ENCODE measurements at regions not wholly inside any gene's neighbourhood (a gene's known extent, or its start where the extent isn't known, plus 50 kb on each side); places are given as distances from the start of the nearest gene placed in this dataset.

DNA sequence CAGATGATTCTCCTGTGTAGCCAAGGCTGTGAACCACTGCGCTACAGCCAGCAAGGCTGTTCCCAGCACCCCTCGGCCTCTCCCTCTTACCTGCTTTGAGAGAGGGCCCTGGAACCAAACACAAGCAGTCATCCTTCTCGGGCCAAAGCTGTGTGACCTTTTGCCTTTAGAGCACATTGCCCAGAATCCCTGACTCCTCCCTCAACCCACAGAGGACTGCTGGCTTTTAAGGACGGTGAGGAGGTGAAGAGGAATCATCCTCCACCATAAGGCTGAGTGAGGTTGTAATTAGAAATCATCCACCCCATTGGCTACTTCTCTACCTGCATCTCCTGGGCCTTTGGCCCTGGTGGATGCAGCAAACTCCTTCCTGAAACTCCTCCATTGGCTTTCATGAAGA is 93.6 kb upstream of the PJA1 start:
- Mint-ChIP-seq H3K27me3 (peaks cover 50% of the 10 kb centered on the region), H3K36me3 (ENCODE audit: low read depth) (no peaks in the 10 kb centered on the region), H3K4me1 (ENCODE audit: low read depth) (no peaks in the 10 kb centered on the region), H3K27ac (no peak overlapping the region), H3K9me3 (no peaks in the 10 kb centered on the region), H3K4me3 (no peak overlapping the region)
- DNase-seq = no peak

DNA sequence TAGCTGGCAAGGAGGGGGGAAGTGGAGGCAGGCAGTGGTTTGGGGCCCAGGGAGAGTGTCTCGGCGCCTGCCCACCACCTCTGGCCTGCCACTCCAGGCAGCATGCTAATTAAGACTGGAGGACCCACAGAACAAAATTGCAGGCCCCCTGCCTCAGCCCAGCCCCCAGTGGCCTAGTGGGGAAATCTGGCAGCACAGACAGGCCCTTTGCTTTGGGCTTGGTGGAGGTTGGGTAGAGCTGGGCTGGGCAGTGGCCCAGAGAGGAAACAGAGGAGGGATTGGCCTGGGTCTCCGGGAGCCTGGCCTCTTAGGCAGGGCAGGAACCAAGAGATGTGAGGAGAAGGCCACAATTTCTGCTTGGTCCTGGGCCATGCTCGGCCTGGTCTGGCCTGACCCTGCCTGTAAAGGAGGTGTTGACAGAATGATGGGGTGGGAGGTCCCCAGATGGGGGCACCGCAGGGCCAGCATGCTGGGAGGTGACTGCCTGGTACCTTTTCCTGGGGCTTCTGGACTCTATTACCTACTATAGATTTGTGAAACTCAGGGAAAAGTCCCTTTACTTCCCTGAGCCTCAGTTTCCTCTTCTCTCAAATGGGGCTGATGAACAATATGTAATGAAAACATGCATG is 92.4 kb upstream of the PJA1 start:
- Mint-ChIP-seq H3K4me1 (ENCODE audit: low read depth) (no peaks in the 10 kb centered on the region), H3K27ac (no peak overlapping the region), H3K9me3 (no peaks in the 10 kb centered on the region), H3K27me3 (peaks cover 40% of the 10 kb centered on the region), H3K36me3 (ENCODE audit: low read depth) (no peaks in the 10 kb centered on the region), H3K4me3 (no peak overlapping the region)
- DNase-seq = no peak

DNA sequence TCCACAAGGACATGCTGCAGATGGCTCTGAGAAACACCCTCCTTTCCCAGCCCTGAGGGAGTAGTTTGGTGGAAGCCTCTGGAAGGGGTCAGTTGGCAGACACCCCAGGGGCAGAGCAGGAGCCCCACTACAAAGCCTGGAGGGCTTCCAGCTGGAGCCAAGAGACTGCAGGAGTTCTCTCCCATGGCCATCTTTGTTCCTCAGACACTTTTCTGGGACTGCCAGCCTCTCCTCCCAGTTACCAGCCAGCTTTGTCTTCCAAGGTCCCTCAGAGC is 91.0 kb upstream of the PJA1 start:
- Mint-ChIP-seq H3K36me3 (ENCODE audit: low read depth) (no peaks in the 10 kb centered on the region), H3K27ac (no peak overlapping the region), H3K27me3 (peaks cover 35% of the 10 kb centered on the region), H3K4me3 (no peak overlapping the region), H3K9me3 (no peaks in the 10 kb centered on the region), H3K4me1 (ENCODE audit: low read depth) (no peaks in the 10 kb centered on the region)
- DNase-seq = no peak

DNA sequence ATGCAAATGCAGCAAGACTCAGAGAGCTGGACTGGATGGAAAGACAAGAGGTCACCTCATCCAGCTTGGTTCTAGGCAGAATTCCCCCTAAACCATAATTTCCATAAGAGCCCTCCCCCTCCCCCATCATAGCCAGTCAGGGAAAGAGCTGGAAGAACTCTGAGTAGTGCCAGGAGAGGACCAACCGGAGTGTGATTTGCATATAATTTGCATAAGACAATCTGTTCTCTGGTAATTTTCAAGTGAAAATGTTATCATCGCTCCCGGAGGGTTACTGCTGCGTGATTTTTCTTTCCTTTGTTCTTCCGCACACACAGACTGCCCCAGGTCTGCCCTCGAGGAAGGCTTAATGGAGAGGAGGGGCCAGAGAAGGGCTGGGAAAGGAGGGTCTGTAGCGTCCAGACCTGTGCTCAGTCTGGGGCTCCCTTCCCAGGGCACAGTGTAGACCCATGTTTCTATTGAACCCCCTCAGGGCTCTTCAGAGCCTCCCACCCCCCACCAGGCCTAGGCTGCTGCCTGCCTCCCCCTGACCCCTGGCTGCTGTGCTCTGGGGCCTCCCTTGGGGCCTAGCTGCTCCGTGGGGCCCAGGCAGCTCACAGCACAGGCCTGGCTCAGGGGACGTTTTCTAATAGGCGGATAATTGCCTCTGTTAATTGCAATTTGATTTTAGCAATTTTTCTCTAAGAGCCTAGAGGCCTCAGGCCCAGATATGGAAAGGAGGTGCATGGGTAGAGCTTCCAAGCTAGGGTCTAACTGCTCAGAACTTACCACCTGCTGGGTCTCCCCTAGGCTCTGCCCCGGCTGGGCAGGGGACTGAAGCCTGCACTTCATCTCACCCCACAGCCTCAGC is 90.4 kb upstream of the PJA1 start:
- H3K4me3 Mint-ChIP-seq = no peak overlapping the region
- H3K27me3 Mint-ChIP-seq = peaks cover 34% of the 10 kb centered on the region
- no peaks in the 10 kb centered on the region for H3K9me3 Mint-ChIP-seq
- H3K27ac Mint-ChIP-seq = no peak overlapping the region
- DNase-seq = no peak
- H3K36me3 Mint-ChIP-seq (ENCODE audit: low read depth) = no peaks in the 10 kb centered on the region
- no peaks in the 10 kb centered on the region for H3K4me1 Mint-ChIP-seq (ENCODE audit: low read depth)

DNA sequence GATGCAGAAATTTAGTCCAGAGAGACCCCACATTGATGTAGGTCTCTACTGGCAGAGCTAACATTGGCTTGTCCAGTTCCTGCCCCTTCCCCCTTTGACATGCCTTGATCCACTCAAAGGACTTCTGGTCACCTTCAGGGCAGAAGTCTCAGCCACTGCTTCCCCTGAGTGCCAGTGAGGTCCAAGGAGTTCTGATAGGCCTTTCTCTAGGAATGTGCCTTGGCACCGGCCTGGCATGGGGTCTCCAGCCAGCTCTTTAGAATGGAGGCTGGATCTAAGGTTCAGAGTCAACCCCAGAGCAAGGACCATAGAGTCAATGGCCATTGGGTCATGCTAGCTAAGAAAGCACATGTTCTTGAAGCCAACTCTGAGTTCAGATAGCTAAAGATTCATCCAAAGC is 88.6 kb upstream of the PJA1 start:
- no peaks in the 10 kb centered on the region for H3K36me3 Mint-ChIP-seq (ENCODE audit: low read depth)
- H3K4me1 Mint-ChIP-seq (ENCODE audit: low read depth) = no peaks in the 10 kb centered on the region
- H3K9me3 Mint-ChIP-seq = no peaks in the 10 kb centered on the region
- no peak overlapping the region for H3K4me3 Mint-ChIP-seq
- no peak for DNase-seq
- H3K27ac Mint-ChIP-seq = no peak overlapping the region
- peaks cover 32% of the 10 kb centered on the region for H3K27me3 Mint-ChIP-seq

DNA sequence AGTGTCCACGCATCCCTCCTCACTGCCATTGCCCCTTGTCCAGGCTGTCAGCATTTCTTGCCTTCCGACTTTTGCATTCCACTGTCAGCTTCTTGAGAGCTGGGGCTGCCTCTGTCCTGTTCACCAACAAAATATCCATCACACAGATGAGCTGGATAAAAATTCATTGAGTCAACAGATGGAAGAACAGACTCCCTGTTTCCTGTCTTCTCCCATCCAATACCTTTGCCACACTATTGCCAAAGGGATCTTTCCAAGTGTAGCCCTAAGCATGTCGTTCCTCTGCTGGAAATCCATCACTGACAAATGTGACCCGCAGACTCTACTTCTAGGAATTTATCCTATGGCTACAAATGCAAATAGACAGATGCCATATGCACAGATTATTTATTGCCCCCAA is 78.0 kb upstream of the PJA1 start:
- Mint-ChIP-seq H3K4me3 (no peak overlapping the region), H3K36me3 (ENCODE audit: low read depth) (no peaks in the 10 kb centered on the region), H3K27me3 (peaks cover 68% of the 10 kb centered on the region), H3K4me1 (ENCODE audit: low read depth) (no peaks in the 10 kb centered on the region), H3K27ac (no peak overlapping the region), H3K9me3 (no peaks in the 10 kb centered on the region)
- DNase-seq = no peak

DNA sequence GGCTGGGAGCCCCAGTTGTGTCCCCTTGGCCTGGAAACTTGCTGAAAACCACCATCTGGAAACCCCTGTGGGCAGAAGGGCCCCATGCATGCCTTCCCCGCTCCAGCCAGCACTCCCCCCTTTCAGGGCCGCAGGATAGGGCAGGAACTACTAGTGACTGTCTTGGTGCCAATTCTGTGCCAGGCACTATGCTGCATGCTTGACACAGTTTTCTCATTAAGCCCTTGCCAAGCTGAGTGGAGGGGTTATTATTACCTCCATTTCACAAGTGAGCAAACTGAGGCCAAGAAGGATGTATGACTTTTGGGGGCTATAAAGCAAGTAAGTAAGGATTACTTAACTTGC is 73.6 kb upstream of the PJA1 start:
- no peaks in the 10 kb centered on the region for H3K4me1 Mint-ChIP-seq (ENCODE audit: low read depth)

DNA sequence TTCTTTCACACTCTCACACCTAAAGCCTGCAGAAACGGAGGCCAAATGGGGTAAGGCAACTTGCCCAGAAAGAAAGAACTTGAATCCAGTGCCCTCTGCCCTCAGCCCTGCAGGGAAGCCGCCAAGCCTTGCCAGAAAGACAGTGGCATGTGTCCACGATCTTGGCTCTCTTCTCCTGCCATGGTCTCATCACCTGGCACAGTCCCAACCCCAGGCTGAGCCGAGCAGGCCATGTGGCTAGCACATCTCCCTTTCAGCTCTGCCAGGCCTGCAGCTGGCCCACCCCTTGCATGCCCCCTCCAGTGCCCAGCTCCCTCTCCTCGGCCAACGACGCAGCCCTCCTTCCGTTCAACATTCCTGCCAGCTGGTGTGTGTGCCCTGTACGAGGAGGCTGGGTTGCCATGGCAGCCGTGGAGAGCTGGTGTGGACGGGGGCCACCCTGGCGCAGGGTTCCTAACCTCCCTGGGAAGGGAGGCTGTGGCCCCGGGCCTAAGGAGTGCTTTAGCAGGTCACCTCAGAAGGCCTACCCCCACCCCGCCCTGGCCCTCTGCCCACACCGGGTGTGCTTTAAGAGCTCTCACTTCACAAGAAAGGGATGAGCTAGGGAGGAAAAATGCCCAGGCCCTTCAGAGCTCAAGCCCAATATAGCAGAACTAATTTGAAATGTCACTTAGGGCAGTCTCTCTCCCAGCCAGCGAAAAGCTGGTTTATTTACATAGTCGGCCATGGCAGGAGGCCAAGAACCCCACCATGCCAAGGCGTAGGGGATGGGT is 73.0 kb upstream of the PJA1 start:
- Mint-ChIP-seq H3K4me1 (ENCODE audit: low read depth) (no peaks in the 10 kb centered on the region), H3K27me3 (peaks cover 43% of the 10 kb centered on the region), H3K4me3 (no peak overlapping the region), H3K27ac (no peak overlapping the region), H3K9me3 (no peaks in the 10 kb centered on the region), H3K36me3 (ENCODE audit: low read depth) (no peaks in the 10 kb centered on the region)
- DNase-seq = no peak

More for the DNA sequence above, 73.6 kb upstream of the PJA1 start:
- Mint-ChIP-seq H3K36me3 (ENCODE audit: low read depth) (no peaks in the 10 kb centered on the region), H3K9me3 (no peaks in the 10 kb centered on the region), H3K27me3 (peaks cover 48% of the 10 kb centered on the region), H3K27ac (no peak overlapping the region), H3K4me3 (no peak overlapping the region)
- no peak for DNase-seq

DNA sequence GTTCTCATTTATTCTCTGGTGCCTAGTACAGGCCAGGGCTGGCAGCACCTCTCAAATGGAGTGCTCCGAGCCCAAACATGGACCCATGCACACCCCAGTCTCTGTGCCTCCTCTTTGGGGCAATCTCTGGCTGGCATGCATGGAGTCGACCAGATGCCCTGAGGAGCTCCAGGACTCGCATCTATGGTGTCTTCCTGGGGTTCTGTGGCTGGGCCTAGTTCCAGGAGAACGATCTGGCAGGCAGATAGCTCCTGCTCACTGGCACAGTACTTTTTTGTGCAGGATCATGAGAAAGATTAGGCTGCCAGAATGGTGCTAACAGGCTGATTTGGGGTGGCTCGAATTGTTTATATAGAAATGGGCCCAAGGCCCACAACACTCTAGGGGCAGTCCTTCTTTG is 72.0 kb upstream of the PJA1 start:
- H3K27me3 Mint-ChIP-seq = peaks cover 41% of the 10 kb centered on the region
- DNase-seq = no peak
- H3K4me3 Mint-ChIP-seq = no peak overlapping the region
- H3K27ac Mint-ChIP-seq = no peak overlapping the region
- no peaks in the 10 kb centered on the region for H3K4me1 Mint-ChIP-seq (ENCODE audit: low read depth)
- no peaks in the 10 kb centered on the region for H3K36me3 Mint-ChIP-seq (ENCODE audit: low read depth)
- no peaks in the 10 kb centered on the region for H3K9me3 Mint-ChIP-seq

DNA sequence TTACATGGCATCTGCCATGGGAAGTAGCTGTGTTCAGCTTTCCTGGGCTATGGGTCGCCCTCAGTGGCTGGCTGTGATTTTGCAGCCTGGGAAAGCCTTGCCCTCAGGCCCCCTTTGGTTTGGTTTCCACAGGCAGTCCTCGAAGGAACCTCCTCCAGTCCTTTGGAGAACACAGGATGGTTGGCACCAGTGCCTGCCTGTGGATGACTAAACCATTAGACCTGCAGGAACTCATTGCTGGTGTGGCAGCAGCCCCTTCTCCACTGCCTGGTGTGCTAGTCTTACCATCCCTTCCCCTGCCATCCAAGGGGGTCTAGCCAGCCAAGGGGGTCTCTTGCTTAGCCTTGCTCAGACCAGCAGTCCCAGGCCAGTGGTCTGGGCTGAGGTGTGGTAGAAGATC is 71.4 kb upstream of the PJA1 start:
- Mint-ChIP-seq H3K9me3 (no peaks in the 10 kb centered on the region), H3K27ac (no peak overlapping the region), H3K4me1 (ENCODE audit: low read depth) (no peaks in the 10 kb centered on the region), H3K4me3 (no peak overlapping the region), H3K27me3 (peaks cover 38% of the 10 kb centered on the region), H3K36me3 (ENCODE audit: low read depth) (no peaks in the 10 kb centered on the region)
- DNase-seq = no peak

DNA sequence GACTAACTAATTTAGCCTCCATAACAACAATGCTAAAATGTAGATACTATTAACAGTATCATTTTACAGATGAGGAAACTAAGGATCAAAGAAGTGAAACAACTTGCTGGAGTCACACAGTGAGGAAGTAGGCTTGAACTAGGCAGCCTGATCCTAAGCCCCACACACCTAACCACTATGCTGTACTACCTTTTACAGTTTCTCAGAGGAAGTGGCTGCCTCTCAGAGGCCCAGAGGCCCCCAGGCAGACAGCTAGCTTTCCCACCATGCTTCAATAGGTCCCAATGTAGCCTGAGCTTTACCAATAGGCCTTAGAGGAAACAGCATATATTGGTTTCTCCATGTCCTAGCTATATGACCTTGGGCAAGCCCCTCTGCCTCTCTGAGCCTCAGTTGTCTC is 69.4 kb upstream of the PJA1 start:
- H3K9me3 Mint-ChIP-seq = no peaks in the 10 kb centered on the region
- no peak for DNase-seq
- peaks cover 33% of the 10 kb centered on the region for H3K27me3 Mint-ChIP-seq
- H3K4me1 Mint-ChIP-seq (ENCODE audit: low read depth) = no peaks in the 10 kb centered on the region
- no peak overlapping the region for H3K27ac Mint-ChIP-seq
- no peak overlapping the region for H3K4me3 Mint-ChIP-seq
- no peaks in the 10 kb centered on the region for H3K36me3 Mint-ChIP-seq (ENCODE audit: low read depth)

DNA sequence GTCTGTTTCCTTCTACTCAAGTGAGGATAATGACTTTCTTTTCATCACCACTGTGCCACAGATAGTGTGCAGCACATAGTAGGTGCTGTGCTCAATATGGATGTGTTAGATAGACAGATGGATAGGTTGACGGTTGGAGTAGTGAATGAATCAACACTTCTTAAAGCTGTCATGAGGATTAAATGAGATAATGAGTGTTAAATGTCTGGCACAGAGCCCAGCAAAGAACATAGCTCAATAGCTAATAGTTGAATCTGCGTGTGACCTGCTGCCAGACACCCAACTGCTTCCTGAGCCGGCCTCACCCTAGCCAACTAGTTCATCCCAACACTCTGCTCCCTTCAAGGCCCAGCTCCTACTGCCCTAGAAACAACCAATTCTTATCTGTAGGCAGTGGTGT is 67.7 kb upstream of the PJA1 start:
- H3K27ac Mint-ChIP-seq = no peak overlapping the region
- DNase-seq = no peak

DNA sequence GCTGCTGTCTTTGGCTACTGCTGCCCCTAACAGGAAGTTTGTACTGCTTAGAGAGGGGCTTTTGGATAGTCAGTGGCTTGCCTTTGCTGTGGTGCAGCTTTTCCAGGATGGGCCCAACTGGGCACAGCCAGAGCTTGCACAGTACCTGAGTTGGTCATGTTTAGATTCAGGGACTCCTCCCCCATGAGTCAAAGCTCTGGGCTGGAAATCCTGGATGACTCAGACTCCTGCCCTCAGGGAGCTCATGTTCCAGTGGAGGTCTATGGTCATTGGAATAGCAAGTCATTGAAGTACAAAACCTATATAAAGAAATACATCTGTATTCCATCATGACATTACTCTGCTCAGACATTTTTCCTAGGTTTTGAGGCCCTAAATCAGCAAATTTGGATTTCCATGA is 66.7 kb upstream of the PJA1 start:
- Mint-ChIP-seq H3K27ac (no peak overlapping the region), H3K36me3 (ENCODE audit: low read depth) (no peaks in the 10 kb centered on the region), H3K27me3 (peaks cover 25% of the 10 kb centered on the region), H3K4me1 (ENCODE audit: low read depth) (no peaks in the 10 kb centered on the region), H3K9me3 (no peaks in the 10 kb centered on the region), H3K4me3 (no peak overlapping the region)
- DNase-seq = no peak

More for the DNA sequence above, 67.7 kb upstream of the PJA1 start:
- H3K4me1 Mint-ChIP-seq (ENCODE audit: low read depth) = no peaks in the 10 kb centered on the region
- H3K9me3 Mint-ChIP-seq = no peaks in the 10 kb centered on the region
- H3K27me3 Mint-ChIP-seq = peaks cover 31% of the 10 kb centered on the region
- no peak overlapping the region for H3K4me3 Mint-ChIP-seq
- H3K36me3 Mint-ChIP-seq (ENCODE audit: low read depth) = no peaks in the 10 kb centered on the region

DNA sequence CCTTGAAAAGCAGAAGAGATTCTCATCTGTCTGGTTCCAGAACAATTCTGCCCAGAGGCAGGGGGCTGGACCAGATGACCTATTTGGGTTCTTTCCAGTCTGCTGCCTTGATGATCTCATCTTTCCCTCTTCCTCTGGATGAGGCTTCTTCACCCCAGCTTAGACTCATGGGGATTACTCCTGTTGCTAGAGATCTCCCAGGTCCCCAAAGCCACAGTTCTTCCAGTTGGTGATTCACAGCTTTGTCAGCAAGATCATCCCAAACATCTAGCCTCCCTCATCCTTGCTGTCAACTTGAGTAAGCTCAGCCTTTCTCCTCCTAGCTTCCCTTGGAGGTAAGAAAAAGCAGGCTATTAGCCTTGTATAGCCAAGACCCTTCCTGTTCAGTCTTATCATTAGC is 64.2 kb upstream of the PJA1 start:
- Mint-ChIP-seq H3K4me1 (ENCODE audit: low read depth) (no peaks in the 10 kb centered on the region), H3K27me3 (peaks cover 16% of the 10 kb centered on the region), H3K27ac (no peak overlapping the region), H3K9me3 (no peaks in the 10 kb centered on the region), H3K36me3 (ENCODE audit: low read depth) (no peaks in the 10 kb centered on the region), H3K4me3 (no peak overlapping the region)
- DNase-seq = no peak

DNA sequence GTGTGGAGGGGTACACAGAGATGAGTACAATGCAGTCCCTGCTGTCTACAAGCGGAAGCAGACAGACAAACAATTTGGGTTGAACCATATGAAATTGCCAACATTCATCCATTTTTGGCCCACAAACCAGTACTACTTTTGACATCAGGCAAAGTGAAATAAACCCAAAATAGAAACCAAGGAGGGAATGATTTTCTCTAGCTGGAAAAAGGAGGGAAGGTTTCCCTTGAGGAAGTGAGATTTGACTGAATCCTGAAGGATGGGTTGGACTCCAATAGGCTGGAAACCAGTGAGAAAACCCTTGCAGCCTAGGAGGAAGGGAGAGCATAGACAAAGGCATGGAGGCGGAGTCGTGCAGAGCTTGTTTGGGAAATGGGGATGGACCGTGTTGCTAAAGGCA is 63.5 kb upstream of the PJA1 start:
- no peak for DNase-seq
- H3K27me3 Mint-ChIP-seq = peaks cover 16% of the 10 kb centered on the region
- H3K36me3 Mint-ChIP-seq (ENCODE audit: low read depth) = no peaks in the 10 kb centered on the region
- H3K4me3 Mint-ChIP-seq = no peak overlapping the region
- H3K9me3 Mint-ChIP-seq = no peaks in the 10 kb centered on the region
- H3K27ac Mint-ChIP-seq = no peak overlapping the region
- no peaks in the 10 kb centered on the region for H3K4me1 Mint-ChIP-seq (ENCODE audit: low read depth)
